K562 (cell line): ENCODE measurements at regions not wholly inside any gene's neighbourhood (a gene's known extent, or its start where the extent isn't known, plus 50 kb on each side); places are given as distances from the start of the nearest gene placed in this dataset.
A peak's percentile ranks its signal among the peaks of the same experiment; 100 is the strongest.

Experiments used
- BRD4 ChIP-seq: fragments of 200-600 bp; sonication (generic); IDR thresholded peaks from 2 replicates; pipeline ENCODE4 v1.6.1; 2017; ENCODE audit warnings: inconsistent platforms
- CCAR2 ChIP-seq: fragments of 200-400 bp; formaldehyde crosslinking; IDR thresholded peaks from 2 replicates; pipeline ENCODE4 v1.6.1; 2017; ENCODE audit warnings: mild to moderate bottlenecking, low read depth, low read length
- HMGXB4 ChIP-seq: sonication (generic); formaldehyde crosslinking; IDR thresholded peaks from 2 replicates; pipeline ENCODE4 v1.8.1; 2023; ENCODE audit warnings: mild to moderate bottlenecking, missing genetic modification reagents
- HNRNPLL ChIP-seq: fragments of 200-400 bp; formaldehyde crosslinking; IDR thresholded peaks from 2 replicates; pipeline ENCODE4 v1.6.1; 2017; ENCODE audit warnings: low read length, low read depth, mild to moderate bottlenecking; ENCODE audit not compliant: poor library complexity, severe bottlenecking
- KHSRP ChIP-seq: fragments of 450-650 bp; IDR thresholded peaks from 2 replicates; pipeline ENCODE4 v1.6.1; 2017
- MAFG ChIP-seq: fragments of 450-650 bp; conservative IDR thresholded peaks from 2 replicates; pipeline ENCODE4 v1.6.1; 2016; ENCODE audit warnings: missing genetic modification characterization, missing compliant biosample characterization
- OTX1 ChIP-seq: fragments of 450-650 bp; formaldehyde crosslinking; IDR thresholded peaks from 2 replicates; pipeline ENCODE4 v1.4.0; 2022; ENCODE audit warnings: mild to moderate bottlenecking
- PREB ChIP-seq: sonication (generic); formaldehyde crosslinking; IDR thresholded peaks from 2 replicates; pipeline ENCODE4 v1.8.1; 2023; ENCODE audit warnings: mild to moderate bottlenecking, missing genetic modification reagents
- SNRNP70 ChIP-seq: fragments of 200-400 bp; formaldehyde crosslinking; optimal IDR thresholded peaks from 2 replicates; pipeline ENCODE3; 2017; ENCODE audit warnings: low read depth, low read length
- ZBTB17 ChIP-seq: fragments of 450-650 bp; formaldehyde crosslinking; IDR thresholded peaks from 2 replicates; pipeline ENCODE4 v1.4.0; 2020; ENCODE audit warnings: mild to moderate bottlenecking
- ZKSCAN3 ChIP-seq: fragments of 250-450 bp; sonication (Bioruptor Pico); IDR thresholded peaks from 2 replicates; pipeline ENCODE4 v1.4.0; 2020
- ZNF277 ChIP-seq: fragments of 250-450 bp; sonication (Bioruptor Pico); IDR thresholded peaks from 2 replicates; pipeline ENCODE4 v1.8.0; 2022; ENCODE audit warnings: inconsistent platforms, mild to moderate bottlenecking, moderate library complexity, borderline replicate concordance
- ZNF584 ChIP-seq: fragments of 200-800 bp; sonication (Bioruptor generic); IDR thresholded peaks from 2 replicates; pipeline ENCODE4 v1.6.1; 2016; ENCODE audit warnings: low read depth, mild to moderate bottlenecking, missing genetic modification characterization, missing compliant biosample characterization
- ZNF707 ChIP-seq: fragments of 250-450 bp; sonication (Bioruptor Pico); conservative IDR thresholded peaks from 2 replicates; pipeline ENCODE4 v1.8.0; 2022; ENCODE audit warnings: inconsistent platforms, mild to moderate bottlenecking, moderate library complexity
- TF ChIP-seq, protein P1 (sequence below): IDR thresholded peaks from 2 replicates; pipeline ENCODE4 v1.6.1; 2011; ENCODE audit warnings: borderline replicate concordance, low read depth, mild to moderate bottlenecking, moderate library complexity, low read length; ENCODE audit not compliant: insufficient read depth, poor library complexity, severe bottlenecking
- TF ChIP-seq, protein P2 (sequence below): fragments of 450-650 bp; formaldehyde crosslinking; IDR thresholded peaks from 2 replicates; pipeline ENCODE4 v1.4.0; 2020; ENCODE audit warnings: mild to moderate bottlenecking, moderate library complexity
- TF ChIP-seq, protein P3 (sequence below): fragments of 250-450 bp; sonication (Bioruptor Pico); IDR thresholded peaks from 2 replicates; pipeline ENCODE4 v1.4.0; 2020
- TF ChIP-seq, protein P4 (sequence below): fragments of 250-450 bp; sonication (Bioruptor Pico); IDR thresholded peaks from 2 replicates; pipeline ENCODE4 v1.8.0; 2022; ENCODE audit warnings: moderate library complexity, mild to moderate bottlenecking, inconsistent platforms

DNA sequence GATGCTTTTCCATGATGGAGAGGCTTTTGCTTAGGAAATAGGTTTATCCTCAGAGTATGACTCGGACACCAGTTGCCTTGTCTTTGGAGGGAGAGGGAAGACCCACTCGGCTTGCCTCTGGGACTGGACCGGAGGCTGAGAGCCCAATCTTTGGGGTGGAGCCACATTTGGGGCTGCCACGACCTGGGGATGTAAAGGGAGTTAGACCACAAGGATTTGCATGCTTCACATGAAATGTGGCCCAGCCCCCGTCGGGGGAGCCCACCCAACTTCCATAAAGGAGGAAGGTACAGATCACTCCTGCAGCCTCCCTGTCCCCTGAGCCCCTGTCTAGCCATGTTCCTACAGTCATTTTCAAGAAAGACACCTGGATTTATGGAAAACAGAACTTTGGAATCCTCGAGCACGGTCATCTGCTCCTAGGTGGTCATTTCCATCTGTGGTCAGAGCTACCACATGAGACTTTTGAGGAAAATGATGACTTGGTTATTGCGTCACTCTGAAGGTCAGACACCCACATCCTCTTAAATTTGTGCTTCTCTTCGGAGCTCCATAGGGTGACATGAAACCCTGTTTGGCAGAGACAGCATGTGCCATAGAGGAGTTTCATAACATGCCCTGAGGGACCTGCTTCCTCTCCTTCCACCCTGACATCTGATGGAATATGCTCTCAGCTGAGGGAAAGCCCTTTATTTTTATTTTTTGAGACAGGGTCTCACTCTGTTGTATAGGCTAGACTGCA, 99.4 kb upstream of the SLC45A1 start (continued):
- TF ChIP-seq ZNF584 (CRISPR knock-in tag) = peak; percentile 31; the same call in 1 of the 2 replicates
- no peak for TF ChIP-seq ZNF277 (CRISPR knock-in tag)
- TF ChIP-seq ZKSCAN3 = no peak
- no peak for TF ChIP-seq CCAR2
- TF ChIP-seq, protein P1, sequence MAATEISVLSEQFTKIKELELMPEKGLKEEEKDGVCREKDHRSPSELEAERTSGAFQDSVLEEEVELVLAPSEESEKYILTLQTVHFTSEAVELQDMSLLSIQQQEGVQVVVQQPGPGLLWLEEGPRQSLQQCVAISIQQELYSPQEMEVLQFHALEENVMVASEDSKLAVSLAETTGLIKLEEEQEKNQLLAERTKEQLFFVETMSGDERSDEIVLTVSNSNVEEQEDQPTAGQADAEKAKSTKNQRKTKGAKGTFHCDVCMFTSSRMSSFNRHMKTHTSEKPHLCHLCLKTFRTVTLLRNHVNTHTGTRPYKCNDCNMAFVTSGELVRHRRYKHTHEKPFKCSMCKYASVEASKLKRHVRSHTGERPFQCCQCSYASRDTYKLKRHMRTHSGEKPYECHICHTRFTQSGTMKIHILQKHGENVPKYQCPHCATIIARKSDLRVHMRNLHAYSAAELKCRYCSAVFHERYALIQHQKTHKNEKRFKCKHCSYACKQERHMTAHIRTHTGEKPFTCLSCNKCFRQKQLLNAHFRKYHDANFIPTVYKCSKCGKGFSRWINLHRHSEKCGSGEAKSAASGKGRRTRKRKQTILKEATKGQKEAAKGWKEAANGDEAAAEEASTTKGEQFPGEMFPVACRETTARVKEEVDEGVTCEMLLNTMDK = no peak
- TF ChIP-seq HNRNPLL = no peak
- no peak for TF ChIP-seq ZBTB17 (CRISPR knock-in tag)
- TF ChIP-seq, protein P2, sequence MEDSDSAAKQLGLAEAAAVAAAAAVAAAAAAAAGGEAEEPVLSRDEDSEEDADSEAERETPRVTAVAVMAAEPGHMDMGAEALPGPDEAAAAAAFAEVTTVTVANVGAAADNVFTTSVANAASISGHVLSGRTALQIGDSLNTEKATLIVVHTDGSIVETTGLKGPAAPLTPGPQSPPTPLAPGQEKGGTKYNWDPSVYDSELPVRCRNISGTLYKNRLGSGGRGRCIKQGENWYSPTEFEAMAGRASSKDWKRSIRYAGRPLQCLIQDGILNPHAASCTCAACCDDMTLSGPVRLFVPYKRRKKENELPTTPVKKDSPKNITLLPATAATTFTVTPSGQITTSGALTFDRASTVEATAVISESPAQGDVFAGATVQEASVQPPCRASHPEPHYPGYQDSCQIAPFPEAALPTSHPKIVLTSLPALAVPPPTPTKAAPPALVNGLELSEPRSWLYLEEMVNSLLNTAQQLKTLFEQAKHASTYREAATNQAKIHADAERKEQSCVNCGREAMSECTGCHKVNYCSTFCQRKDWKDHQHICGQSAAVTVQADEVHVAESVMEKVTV (CRISPR knock-in tag) = no peak
- TF ChIP-seq PREB (CRISPR knock-in tag) = no peak
- no peak for TF ChIP-seq OTX1 (CRISPR knock-in tag)
- TF ChIP-seq ZNF707 = no peak
- no peak for TF ChIP-seq HMGXB4 (CRISPR knock-in tag)
- no peak for TF ChIP-seq MAFG
- no peak for TF ChIP-seq BRD4
- TF ChIP-seq, protein P3, sequence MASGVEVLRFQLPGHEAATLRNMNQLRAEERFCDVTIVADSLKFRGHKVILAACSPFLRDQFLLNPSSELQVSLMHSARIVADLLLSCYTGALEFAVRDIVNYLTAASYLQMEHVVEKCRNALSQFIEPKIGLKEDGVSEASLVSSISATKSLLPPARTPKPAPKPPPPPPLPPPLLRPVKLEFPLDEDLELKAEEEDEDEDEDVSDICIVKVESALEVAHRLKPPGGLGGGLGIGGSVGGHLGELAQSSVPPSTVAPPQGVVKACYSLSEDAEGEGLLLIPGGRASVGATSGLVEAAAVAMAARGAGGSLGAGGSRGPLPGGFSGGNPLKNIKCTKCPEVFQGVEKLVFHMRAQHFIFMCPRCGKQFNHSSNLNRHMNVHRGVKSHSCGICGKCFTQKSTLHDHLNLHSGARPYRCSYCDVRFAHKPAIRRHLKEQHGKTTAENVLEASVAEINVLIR (CRISPR knock-in tag) = no peak
- no peak for TF ChIP-seq KHSRP
- TF ChIP-seq, protein P4, sequence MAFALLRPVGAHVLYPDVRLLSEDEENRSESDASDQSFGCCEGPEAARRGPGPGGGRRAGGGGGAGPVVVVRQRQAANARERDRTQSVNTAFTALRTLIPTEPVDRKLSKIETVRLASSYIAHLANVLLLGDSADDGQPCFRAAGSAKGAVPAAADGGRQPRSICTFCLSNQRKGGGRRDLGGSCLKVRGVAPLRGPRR (CRISPR knock-in tag) = no peak
- no peak for TF ChIP-seq SNRNP70
